ENCODE measurements at regions not wholly inside any gene's neighbourhood (a gene's known extent, or its start where the extent isn't known, plus 50 kb on each side); places are given as distances from the start of the nearest gene placed in this dataset.
A peak's percentile ranks its signal among the peaks of the same experiment; 100 is the strongest.

- no peak for FAIRE-seq
- no peak for DNase-seq (ENCODE audit: low spot score in 2 of 2)
Measured at GRCh38 chr2:81996332-81996731, 1691.8 kb upstream of the LRRTM1 start.

- FAIRE-seq (no peak), DNase-seq (ENCODE audit: low spot score in 2 of 2) (no peak)
Measured at GRCh38 chr2:81991282-81991681, 1686.7 kb upstream of the LRRTM1 start.

- DNase-seq (ENCODE audit: low spot score in 2 of 2) (no peak), FAIRE-seq (no peak)
Measured at GRCh38 chr2:81987370-81987769, 1682.8 kb upstream of the LRRTM1 start.

GRCh38 chr2:81984969-81985637 is 1680.6 kb upstream of the LRRTM1 start:
- DNase-seq (ENCODE audit: low spot score in 2 of 2) (no peak), FAIRE-seq (no peak)

GRCh38 chr2:81981585-81981984 is 1677.0 kb upstream of the LRRTM1 start:
- FAIRE-seq: no peak
- DNase-seq (ENCODE audit: low spot score in 2 of 2): no peak

- no peak for DNase-seq (ENCODE audit: low spot score in 2 of 2)
- FAIRE-seq: no peak
Measured at GRCh38 chr2:81979086-81979485, 1674.5 kb upstream of the LRRTM1 start.

GRCh38 chr2:81976998-81977397 is 1672.4 kb upstream of the LRRTM1 start:
- no peak for FAIRE-seq
- DNase-seq (ENCODE audit: low spot score in 2 of 2): no peak

GRCh38 chr2:81974216-81974615 is 1669.7 kb upstream of the LRRTM1 start:
- no peak for FAIRE-seq
- DNase-seq (ENCODE audit: low spot score in 2 of 2): no peak

- DNase-seq (ENCODE audit: low spot score in 2 of 2) (no peak), FAIRE-seq (no peak)
Measured at GRCh38 chr2:81942876-81943275, 1638.3 kb upstream of the LRRTM1 start.

- DNase-seq (ENCODE audit: low spot score in 2 of 2) (no peak), FAIRE-seq (no peak)
Measured at GRCh38 chr2:81942136-81942680, 1637.7 kb upstream of the LRRTM1 start.

- FAIRE-seq: no peak
- DNase-seq (ENCODE audit: low spot score in 2 of 2): no peak
Measured at GRCh38 chr2:81940266-81940955, 1635.9 kb upstream of the LRRTM1 start.

GRCh38 chr2:81937944-81938343 is 1633.4 kb upstream of the LRRTM1 start:
- DNase-seq (ENCODE audit: low spot score in 2 of 2) (no peak), FAIRE-seq (no peak)

GRCh38 chr2:81903534-81903933 is 1599.0 kb upstream of the LRRTM1 start:
- DNase-seq (ENCODE audit: low spot score in 2 of 2) (no peak), FAIRE-seq (no peak)

- FAIRE-seq: peak; percentile 17
Measured at GRCh38 chr2:81901017-81901416, 1596.5 kb upstream of the LRRTM1 start.

GRCh38 chr2:81895620-81896250 is 1591.2 kb upstream of the LRRTM1 start:
- FAIRE-seq (no peak), DNase-seq (ENCODE audit: low spot score in 2 of 2) (no peak)

More at GRCh38 chr2:81901017-81901416, 1596.5 kb upstream of the LRRTM1 start:
- no peak for DNase-seq (ENCODE audit: low spot score in 2 of 2)

- FAIRE-seq: no peak
- no peak for DNase-seq (ENCODE audit: low spot score in 2 of 2)
Measured at GRCh38 chr2:81894451-81894990, 1590.0 kb upstream of the LRRTM1 start.

GRCh38 chr2:81876624-81877023 is 1572.1 kb upstream of the LRRTM1 start:
- FAIRE-seq: no peak
- no peak for DNase-seq (ENCODE audit: low spot score in 2 of 2)

GRCh38 chr2:81872006-81872405 is 1567.5 kb upstream of the LRRTM1 start:
- DNase-seq (ENCODE audit: low spot score in 2 of 2) (no peak), FAIRE-seq (no peak)

GRCh38 chr2:81870119-81870518 is 1565.6 kb upstream of the LRRTM1 start:
- no peak for DNase-seq (ENCODE audit: low spot score in 2 of 2)
- no peak for FAIRE-seq

GRCh38 chr2:81858998-81859397 is 1554.4 kb upstream of the LRRTM1 start:
- no peak for DNase-seq (ENCODE audit: low spot score in 2 of 2)
- no peak for FAIRE-seq

- no peak for FAIRE-seq
- DNase-seq (ENCODE audit: low spot score in 2 of 2): no peak
Measured at GRCh38 chr2:81853341-81853740, 1548.8 kb upstream of the LRRTM1 start.

Data from frontal cortex (tissue), 3 donors.